ENCODE measurements at regions not wholly inside any gene's neighbourhood (a gene's known extent, or its start where the extent isn't known, plus 50 kb on each side); places are given as distances from the start of the nearest gene placed in this dataset.

DNA sequence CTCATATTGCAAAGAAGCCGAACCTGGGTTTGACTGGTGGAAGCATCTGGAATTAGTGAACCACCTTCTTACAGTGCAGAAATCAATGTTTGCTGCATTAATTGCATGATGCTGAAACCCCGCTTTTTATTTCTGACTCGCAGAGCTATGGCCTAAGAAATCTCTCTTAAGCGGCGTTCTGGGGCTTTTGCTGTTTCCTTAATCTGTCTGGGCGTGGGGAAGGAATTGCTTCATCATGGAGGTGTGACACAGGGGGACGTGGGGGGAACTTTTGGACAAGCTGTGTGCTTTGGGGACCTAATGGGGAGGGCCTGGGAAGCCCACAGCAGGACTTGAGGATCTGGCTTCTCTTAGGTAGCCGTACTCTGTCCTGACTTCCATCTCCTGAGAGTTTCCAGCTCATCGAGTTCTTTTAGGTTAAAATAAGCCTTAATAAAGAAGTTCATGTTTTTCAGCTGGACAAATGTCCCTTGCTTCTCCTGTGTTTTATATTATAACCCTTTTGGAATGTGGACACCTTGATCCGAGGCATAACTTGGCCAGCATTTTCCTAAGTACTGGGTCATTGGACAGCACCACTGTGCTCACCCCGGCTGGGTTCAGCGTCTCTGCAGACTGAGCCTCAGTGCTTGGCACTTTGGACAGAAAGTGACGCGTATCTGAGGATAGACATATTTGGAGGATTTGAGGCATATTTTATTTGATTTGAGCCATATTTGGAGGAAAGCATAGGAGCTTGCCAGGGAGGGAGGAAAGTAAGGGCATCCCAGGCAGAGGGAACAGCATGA, 192.1 kb upstream of the MYL2 start:
- TF ChIP-seq, protein P1, sequence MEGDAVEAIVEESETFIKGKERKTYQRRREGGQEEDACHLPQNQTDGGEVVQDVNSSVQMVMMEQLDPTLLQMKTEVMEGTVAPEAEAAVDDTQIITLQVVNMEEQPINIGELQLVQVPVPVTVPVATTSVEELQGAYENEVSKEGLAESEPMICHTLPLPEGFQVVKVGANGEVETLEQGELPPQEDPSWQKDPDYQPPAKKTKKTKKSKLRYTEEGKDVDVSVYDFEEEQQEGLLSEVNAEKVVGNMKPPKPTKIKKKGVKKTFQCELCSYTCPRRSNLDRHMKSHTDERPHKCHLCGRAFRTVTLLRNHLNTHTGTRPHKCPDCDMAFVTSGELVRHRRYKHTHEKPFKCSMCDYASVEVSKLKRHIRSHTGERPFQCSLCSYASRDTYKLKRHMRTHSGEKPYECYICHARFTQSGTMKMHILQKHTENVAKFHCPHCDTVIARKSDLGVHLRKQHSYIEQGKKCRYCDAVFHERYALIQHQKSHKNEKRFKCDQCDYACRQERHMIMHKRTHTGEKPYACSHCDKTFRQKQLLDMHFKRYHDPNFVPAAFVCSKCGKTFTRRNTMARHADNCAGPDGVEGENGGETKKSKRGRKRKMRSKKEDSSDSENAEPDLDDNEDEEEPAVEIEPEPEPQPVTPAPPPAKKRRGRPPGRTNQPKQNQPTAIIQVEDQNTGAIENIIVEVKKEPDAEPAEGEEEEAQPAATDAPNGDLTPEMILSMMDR (conservative IDR thresholded peaks at IDR 0.05): no peak
- Mint-ChIP-seq H3K36me3 (ENCODE audit: low read depth) (peaks cover 3% of the 10 kb centered on the region), H3K4me3 (no peak overlapping the region), H3K4me1 (no peaks in the 10 kb centered on the region), H3K9me3 (peaks cover 2% of the 10 kb centered on the region), H3K27me3 (ENCODE audit: low read depth) (peaks cover 12% of the 10 kb centered on the region), H3K27ac (ENCODE audit: unreplicated experiment) (no peak overlapping the region)
- no peak for DNase-seq (ENCODE audit: low read depth, low spot score)

DNA sequence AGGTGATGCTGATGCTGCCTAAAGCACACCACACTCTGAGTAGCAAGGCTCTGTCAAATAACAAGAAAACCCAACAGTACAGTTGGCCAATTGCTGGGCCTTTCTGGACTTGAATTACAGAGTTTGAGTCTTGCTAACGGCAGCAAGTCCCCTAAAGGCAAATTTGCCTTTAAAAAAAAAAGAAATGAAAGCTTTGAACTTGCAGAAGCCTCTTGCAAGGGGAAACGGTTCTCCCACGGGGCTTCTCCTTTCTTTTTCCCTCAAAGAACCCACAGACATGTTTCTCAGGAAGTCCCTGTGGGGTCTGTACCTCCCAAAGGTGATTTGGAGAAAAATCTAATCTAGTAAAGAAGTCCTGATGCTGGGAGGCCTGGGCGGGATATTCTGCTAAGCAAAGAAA, 191.3 kb upstream of the MYL2 start:
- no peak for DNase-seq (ENCODE audit: low read depth, low spot score)
- TF ChIP-seq, protein P1 (conservative IDR thresholded peaks at IDR 0.05): no peak
- Mint-ChIP-seq H3K27me3 (ENCODE audit: low read depth) (peaks cover 12% of the 10 kb centered on the region), H3K4me3 (no peak overlapping the region), H3K9me3 (peaks cover 2% of the 10 kb centered on the region), H3K27ac (ENCODE audit: unreplicated experiment) (peak overlapping the region; percentile 52), H3K36me3 (ENCODE audit: low read depth) (peaks cover 3% of the 10 kb centered on the region), H3K4me1 (no peaks in the 10 kb centered on the region)

DNA sequence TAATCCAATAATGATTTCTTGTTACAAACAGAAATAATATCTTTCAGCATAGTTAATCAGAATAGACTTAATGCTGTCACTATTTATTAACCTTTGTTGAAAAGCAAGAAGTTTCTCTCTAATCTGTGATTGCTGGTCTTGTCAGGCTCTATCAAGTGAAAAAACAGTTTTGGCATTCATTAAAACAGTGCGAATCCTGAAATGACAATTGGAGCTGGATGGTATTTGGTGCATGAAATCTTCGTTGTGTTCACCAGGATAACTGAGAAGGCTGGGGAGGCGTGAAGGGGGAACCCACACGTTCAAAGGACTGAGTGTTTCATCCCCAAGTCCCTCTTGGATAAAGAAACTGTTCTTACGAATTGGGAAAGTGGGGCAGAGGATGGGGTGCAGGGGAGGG, 190.2 kb upstream of the MYL2 start:
- peaks cover 3% of the 10 kb centered on the region for H3K36me3 Mint-ChIP-seq (ENCODE audit: low read depth)
- TF ChIP-seq, protein P1 (conservative IDR thresholded peaks at IDR 0.05): no peak
- DNase-seq (ENCODE audit: low read depth, low spot score): no peak
- H3K27me3 Mint-ChIP-seq (ENCODE audit: low read depth): peaks cover 12% of the 10 kb centered on the region
- no peaks in the 10 kb centered on the region for H3K4me1 Mint-ChIP-seq
- H3K27ac Mint-ChIP-seq (ENCODE audit: unreplicated experiment): no peak overlapping the region
- no peak overlapping the region for H3K4me3 Mint-ChIP-seq
- peaks cover 2% of the 10 kb centered on the region for H3K9me3 Mint-ChIP-seq

DNA sequence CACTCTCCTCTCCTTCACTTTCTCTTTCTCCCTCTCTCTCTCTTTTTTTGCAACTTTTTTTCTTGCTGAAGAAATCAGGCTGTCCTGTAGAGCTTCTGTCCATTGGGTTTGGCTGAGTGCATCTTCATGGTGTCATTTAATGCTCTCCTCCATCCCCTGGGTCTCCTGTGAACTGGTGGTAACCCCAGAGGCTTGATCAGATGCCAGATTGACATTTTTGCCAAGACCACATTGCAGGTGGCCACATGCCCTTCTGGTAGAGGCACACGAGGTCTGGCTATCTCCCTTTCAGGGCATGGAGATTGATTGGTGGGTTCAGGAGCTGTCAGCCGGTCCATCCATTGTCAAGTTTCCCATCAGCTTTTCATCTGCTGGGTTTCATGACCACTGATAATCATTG, 188.3 kb upstream of the MYL2 start:
- Mint-ChIP-seq H3K9me3 (no peaks in the 10 kb centered on the region), H3K4me3 (no peak overlapping the region), H3K27ac (ENCODE audit: unreplicated experiment) (no peak overlapping the region), H3K36me3 (ENCODE audit: low read depth) (no peaks in the 10 kb centered on the region), H3K27me3 (ENCODE audit: low read depth) (peaks cover 9% of the 10 kb centered on the region), H3K4me1 (no peaks in the 10 kb centered on the region)
- TF ChIP-seq, protein P1 (conservative IDR thresholded peaks at IDR 0.05): no peak
- DNase-seq (ENCODE audit: low read depth, low spot score): no peak

DNA sequence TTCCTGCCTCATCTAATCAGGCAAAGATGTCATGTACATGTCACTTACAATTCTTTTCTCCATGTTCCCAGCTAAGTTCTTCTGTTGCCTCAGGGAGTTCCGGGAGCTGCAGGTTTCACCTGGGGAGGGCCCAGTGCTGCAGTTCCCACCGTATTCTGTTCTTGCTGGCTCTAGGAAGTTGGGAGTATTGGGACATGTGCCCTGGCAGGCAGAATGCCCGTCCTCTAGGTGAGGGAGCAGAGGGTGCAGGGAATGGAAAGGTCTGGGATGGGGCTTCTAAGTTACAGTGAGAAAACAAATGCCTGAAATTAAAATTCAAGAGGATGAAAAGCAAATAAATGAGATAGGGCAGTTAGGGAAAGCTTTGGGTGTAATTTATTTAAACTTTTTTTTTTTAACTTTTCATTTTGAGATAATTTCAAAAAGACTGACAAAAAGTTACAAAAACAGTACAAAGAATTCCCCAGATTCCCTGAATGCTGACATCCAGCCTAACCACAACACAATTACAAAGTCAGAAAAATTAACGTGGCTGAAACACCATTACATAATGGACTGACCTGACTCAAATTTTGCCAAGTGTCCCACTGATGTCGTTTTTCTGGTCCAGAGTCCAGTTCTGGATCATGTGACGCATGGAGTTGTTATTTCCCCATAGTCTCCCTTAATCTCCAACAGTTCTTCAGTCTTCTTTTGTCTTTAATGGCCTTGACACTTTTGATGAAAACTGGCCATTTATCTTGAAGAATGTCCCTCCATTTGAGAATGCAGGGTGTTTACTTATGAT, 187.2 kb upstream of the MYL2 start:
- Mint-ChIP-seq H3K27me3 (ENCODE audit: low read depth) (peaks cover 12% of the 10 kb centered on the region), H3K4me3 (no peak overlapping the region), H3K36me3 (ENCODE audit: low read depth) (no peaks in the 10 kb centered on the region), H3K4me1 (no peaks in the 10 kb centered on the region), H3K27ac (ENCODE audit: unreplicated experiment) (no peak overlapping the region), H3K9me3 (no peaks in the 10 kb centered on the region)
- TF ChIP-seq, protein P1 (conservative IDR thresholded peaks at IDR 0.05): no peak
- no peak for DNase-seq (ENCODE audit: low read depth, low spot score)

Data from neural crest cell (in vitro differentiated cells).